ENCODE measurements at regions not wholly inside any gene's neighbourhood (a gene's known extent, or its start where the extent isn't known, plus 50 kb on each side); places are given as distances from the start of the nearest gene placed in this dataset.

- DNase-seq (ENCODE audit: low read depth, low spot score): no peak
These were observed 204.4 kb downstream of the RPS29 start for GRCh38 chr14:49381778-49382177.

GRCh38 chr14:49367696-49368095, 218.5 kb downstream of the RPS29 start:
- no peak for DNase-seq (ENCODE audit: low read depth, low spot score)

- DNase-seq (ENCODE audit: low read depth, low spot score): no peak
These were observed 219.8 kb downstream of the RPS29 start for GRCh38 chr14:49366416-49366815.

DNA sequence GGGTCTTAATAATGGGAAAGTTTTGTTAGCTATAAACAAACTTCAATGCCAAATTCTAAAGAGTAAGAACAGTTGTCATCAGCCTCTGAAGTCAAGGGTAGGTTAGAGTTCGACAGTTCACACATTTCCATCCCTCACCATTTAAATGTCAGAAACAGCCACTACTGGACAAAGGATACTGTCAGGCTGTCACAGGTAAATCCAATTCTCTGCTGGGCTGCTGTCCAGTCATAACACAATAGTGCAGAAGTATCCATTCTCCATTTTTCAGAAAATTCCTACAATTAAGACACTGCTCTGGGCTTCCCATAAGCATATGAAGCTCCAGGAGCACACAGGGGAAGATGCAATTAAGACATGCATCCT, 221.4 kb downstream of the RPS29 start:
- no peak for DNase-seq (ENCODE audit: low read depth, low spot score)

DNA sequence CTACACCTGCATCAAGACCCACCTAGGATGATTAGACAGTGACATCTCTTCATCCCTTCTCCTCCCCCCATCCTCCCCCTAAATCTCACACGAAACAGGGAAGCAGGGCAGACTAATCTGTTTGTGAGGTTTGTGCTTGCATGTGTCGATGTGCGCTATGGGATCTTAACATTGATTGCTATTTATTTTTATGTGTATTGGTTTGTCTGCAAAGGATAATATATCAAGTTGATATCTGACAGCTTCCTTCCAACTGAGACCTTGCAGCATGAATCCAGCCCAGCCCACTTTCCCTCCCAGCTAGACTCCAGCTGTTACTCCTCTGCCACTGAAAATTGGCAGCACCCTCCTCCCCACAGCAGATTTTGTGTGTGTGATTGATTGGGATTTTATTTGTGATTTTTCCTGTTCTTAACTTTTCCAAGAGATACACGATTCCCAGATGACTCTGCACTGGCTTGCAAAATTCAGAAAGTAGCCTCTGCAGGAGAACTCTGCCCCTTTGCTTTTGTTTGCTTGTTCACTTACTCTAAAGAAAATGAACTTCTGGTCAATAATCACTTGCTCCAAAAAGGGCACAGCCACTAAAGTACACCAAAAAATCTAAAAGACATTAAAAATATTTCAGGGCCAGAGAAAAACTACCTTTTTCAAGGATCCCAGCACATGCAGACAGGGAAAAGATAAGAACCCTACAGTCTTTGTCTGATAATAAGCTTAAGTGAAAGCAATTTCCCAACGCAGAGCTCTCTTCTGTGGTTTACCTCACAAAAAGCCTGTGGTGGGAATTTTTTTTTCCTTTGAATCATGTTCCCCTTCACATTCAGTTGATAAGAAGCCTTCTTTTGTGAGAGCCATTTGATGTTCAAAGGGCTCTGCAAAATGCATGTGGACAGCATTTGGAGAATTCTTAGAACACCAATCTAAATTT, 222.1 kb downstream of the RPS29 start:
- no peak for DNase-seq (ENCODE audit: low read depth, low spot score)

GRCh38 chr14:49362916-49363315, 223.3 kb downstream of the RPS29 start:
- no peak for DNase-seq (ENCODE audit: low read depth, low spot score)

DNA sequence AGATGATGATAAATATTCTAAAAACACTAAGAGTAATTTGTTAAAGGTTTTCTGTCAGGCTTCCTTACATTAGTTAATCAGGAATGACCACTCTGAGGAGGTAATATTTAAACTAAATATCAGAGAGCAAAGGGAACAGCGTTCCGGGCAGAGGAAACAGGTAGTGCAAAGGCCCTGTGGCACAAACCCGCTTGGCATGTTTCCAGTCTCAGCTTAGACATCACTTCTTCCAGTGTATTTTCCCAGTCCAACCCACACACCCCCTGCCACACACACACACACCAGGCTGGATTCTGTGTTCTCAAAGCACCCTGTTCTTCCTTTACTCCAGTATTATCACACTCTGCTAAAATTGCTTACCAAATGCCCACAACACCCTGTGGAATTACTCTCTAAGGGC, 247.1 kb downstream of the RPS29 start:
- no peak for DNase-seq (ENCODE audit: low read depth, low spot score)

- no peak for DNase-seq (ENCODE audit: low read depth, low spot score)
These were observed 266.4 kb downstream of the RPS29 start for GRCh38 chr14:49319810-49320209.

- no peak for DNase-seq (ENCODE audit: low read depth, low spot score)
These were observed 270.6 kb downstream of the RPS29 start for GRCh38 chr14:49315570-49315969.

DNA sequence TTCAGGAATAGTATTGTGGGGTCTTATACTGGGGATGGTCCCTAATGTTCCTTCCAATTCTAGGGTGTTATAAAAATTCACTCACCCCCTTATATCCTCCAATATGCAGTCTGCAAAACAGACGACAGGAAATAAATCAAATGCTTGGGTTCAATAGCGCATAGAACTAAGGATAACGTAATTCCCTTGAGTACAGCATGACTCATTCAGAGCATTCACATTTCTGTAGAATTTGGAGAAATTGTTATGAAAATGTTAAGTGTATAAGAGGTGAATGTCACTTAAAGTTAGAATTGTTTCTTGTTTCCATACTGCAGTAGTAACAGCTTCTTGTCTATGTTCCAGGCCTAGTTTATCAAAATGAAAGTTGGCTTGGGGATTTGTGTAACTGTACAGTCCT, 271.4 kb downstream of the RPS29 start:
- no peak for DNase-seq (ENCODE audit: low read depth, low spot score)

GRCh38 chr14:49313108-49313507, 273.1 kb downstream of the RPS29 start:
- DNase-seq (ENCODE audit: low read depth, low spot score): no peak

GRCh38 chr14:49310298-49310697, 275.9 kb downstream of the RPS29 start:
- no peak for DNase-seq (ENCODE audit: low read depth, low spot score)

DNA sequence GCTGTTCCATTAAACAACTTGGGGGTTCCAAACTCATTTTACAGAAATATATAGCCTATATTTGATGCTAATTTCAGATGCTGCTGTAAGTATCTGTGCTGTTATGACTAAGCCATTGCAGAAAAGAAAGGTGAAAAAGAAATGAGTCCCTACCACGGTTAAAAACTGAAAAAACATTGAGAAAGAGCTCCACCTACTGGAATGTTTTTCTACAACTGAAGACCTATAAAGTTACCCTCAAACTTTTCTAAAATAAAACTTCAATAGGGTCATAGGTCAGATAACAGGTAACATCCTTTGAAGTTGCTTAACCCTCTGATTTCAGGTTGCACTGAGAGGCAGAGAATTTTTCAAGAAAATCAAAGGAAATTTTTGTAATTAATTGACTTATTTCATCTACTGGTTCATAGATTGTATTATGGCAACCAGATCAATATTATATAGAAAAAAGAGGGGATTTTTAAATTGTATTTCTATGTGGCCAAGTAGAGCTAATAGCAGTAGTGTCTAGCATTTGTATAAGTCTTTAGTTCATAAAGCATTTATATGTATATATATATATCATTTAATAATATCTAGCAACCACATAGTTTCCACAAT, 279.9 kb downstream of the RPS29 start:
- DNase-seq (ENCODE audit: low read depth, low spot score): no peak

DNA sequence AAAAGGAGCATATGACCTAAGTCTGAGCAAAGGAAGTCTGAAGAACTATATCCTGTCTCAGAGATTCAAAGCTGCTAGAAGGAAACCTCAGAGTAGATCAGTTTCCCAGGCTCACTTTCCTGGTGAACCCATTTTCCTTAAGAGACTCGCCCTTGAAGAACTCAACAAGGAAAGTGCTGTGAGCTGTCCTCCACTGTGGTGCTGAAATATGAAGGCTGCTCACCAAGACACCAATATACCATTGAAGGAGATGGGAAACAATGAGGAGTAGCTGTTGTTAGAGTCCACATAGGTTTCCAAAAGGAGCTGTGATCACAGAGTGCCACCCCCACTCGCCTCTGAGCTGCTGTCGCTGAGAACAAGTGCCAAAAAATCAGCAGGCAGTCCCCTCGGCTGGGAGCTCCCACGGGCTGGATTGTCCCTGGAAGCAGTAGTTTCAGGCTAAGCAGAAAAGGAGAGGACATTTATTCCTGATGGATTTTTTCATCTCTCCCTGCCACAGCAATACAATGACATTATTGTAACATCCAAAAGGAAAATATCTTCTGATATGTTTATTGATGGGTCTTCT, 282.1 kb downstream of the RPS29 start:
- DNase-seq (ENCODE audit: low read depth, low spot score): no peak

GRCh38 chr14:49297102-49297501, 289.1 kb downstream of the RPS29 start:
- DNase-seq (ENCODE audit: low read depth, low spot score): no peak

- no peak for DNase-seq (ENCODE audit: low read depth, low spot score)
These were observed 291.5 kb downstream of the RPS29 start for GRCh38 chr14:49294621-49295148.

GRCh38 chr14:49287004-49287403, 299.2 kb downstream of the RPS29 start:
- no peak for DNase-seq (ENCODE audit: low read depth, low spot score)

- no peak for DNase-seq (ENCODE audit: low read depth, low spot score)
These were observed 299.8 kb downstream of the RPS29 start for GRCh38 chr14:49286257-49286983.

DNA sequence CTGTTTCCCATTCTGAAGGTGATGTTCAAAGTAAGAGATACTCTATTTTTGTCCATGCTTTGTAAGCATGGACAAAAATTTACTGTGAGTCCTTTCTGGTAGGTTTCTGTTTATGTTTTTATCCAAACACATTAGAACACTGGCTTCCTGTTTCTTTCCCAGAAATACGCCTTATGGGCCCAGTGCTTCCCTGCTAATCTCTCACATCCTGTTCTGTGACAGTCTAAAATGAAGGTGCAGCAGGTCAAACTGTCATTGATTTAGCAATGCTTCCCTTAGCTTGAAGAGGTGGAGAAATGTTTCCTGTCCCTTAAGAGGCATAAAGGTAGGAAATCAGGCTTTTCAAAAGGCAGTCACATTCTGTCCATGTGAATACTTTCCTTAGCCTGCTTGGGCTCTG, 305.6 kb downstream of the RPS29 start:
- DNase-seq (ENCODE audit: low read depth, low spot score): no peak

DNA sequence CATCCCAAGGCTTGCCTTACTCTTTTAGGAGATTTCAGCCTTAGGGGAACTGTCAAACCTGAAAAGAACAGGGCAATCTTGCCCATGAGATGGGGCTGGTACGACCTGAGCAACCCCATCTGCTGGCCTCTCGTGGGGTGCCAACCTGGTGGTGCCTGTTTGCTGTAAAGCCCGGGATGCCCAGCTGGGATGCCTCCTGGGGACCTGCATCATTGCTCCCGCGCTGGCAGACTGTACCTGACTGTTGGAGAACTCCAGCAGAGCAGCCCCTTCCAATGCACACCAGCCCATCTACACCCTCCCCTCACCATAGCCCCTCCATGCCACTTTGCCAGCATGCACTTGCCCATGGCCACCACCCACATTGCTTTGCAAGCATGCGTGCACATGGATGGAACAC, 335.7 kb downstream of the RPS29 start:
- no peak for DNase-seq (ENCODE audit: low read depth, low spot score)

GRCh38 chr14:49250109-49250508, 336.1 kb downstream of the RPS29 start:
- DNase-seq (ENCODE audit: low read depth, low spot score): no peak

GRCh38 chr14:49249022-49249421, 337.2 kb downstream of the RPS29 start:
- no peak for DNase-seq (ENCODE audit: low read depth, low spot score)

Data from activated CD4-positive, CD25-positive, alpha-beta regulatory T cell treated with anti-CD3 and anti-CD28 coated beads, Interleukin-2, amount 50 U/mL, for 16 hours (primary cell).